Smooth muscle cell (in vitro differentiated cells): ENCODE measurements at regions not wholly inside any gene's neighbourhood (a gene's known extent, or its start where the extent isn't known, plus 50 kb on each side); places are given as distances from the start of the nearest gene placed in this dataset.
A peak's percentile ranks its signal among the peaks of the same experiment; 100 is the strongest.

Source experiments
- DNase-seq: peaks from one replicate; lab custom pipeline; 2025; ENCODE audit not compliant: unreplicated experiment; lab: John Stamatoyannopoulos, UW
- H2AFZ ChIP-seq: fragments of 200-600 bp; sonication (generic); 2 replicates; pipeline ENCODE4 v1.6.0; 2016; ENCODE audit warnings: antibody characterized with exemption, low read depth, mild to moderate bottlenecking
- H3F3A ChIP-seq: fragments of 200-600 bp; sonication (generic); 2 replicates; pipeline ENCODE4 v1.6.0; 2017; ENCODE audit warnings: antibody characterized with exemption, low read depth
- H3K27ac ChIP-seq: fragments of 200-600 bp; sonication (generic); 2 replicates; pipeline ENCODE4 v1.5.1; 2016; ENCODE audit warnings: low read depth, mild to moderate bottlenecking
- H3K27me3 ChIP-seq: fragments of 200-600 bp; sonication (generic); 2 replicates; pipeline ENCODE4 v1.6.1; 2016; ENCODE audit warnings: low read depth, mild to moderate bottlenecking
- H3K36me3 ChIP-seq: fragments of 200-600 bp; sonication (generic); 2 replicates; pipeline ENCODE4 v1.5.1; 2016; ENCODE audit warnings: low read depth
- H3K4me1 ChIP-seq: fragments of 200-600 bp; sonication (generic); 2 replicates; pipeline ENCODE4 v1.5.1; 2016; ENCODE audit warnings: low read depth
- H3K4me2 ChIP-seq: fragments of 200-600 bp; sonication (generic); 2 replicates; pipeline ENCODE4 v1.6.0; 2016; ENCODE audit warnings: mild to moderate bottlenecking
- H3K4me3 ChIP-seq: fragments of 200-600 bp; sonication (generic); 2 replicates; pipeline ENCODE4 v1.5.1; 2016; ENCODE audit warnings: mild to moderate bottlenecking
- H3K79me2 ChIP-seq: fragments of 200-600 bp; sonication (generic); 2 replicates; pipeline ENCODE4 v1.6.0; 2016; ENCODE audit warnings: low read depth, mild to moderate bottlenecking
- H3K9ac ChIP-seq: fragments of 200-600 bp; sonication (generic); 2 replicates; pipeline ENCODE4 v1.6.0; 2016; ENCODE audit warnings: low read depth
- H3K9me3 ChIP-seq: fragments of 200-600 bp; sonication (generic); replicated peaks from 2 replicates; pipeline ENCODE4 v1.5.1; 2016; ENCODE audit warnings: low read depth
- H4K20me1 ChIP-seq: fragments of 200-600 bp; sonication (generic); 2 replicates; pipeline ENCODE4 v1.6.0; 2016; ENCODE audit warnings: low read depth
- CTCF ChIP-seq: fragments of 200-600 bp; sonication (generic); IDR thresholded peaks from 2 replicates; pipeline ENCODE4 v1.5.1; 2017; ENCODE audit warnings: borderline replicate concordance, mild to moderate bottlenecking, antibody characterized with exemption; ENCODE audit not compliant: insufficient read depth, poor library complexity, severe bottlenecking
- WGBS: methylation state at CpG from one replicate; pipeline ENCODE4 v1.1.7; 2016; ENCODE audit warnings: low lambda C conversion rate; 5-methylcytosine and 5-hydroxymethylcytosine counted together

- Histone ChIP-seq H3K79me2 (no peaks in the 10 kb centered on the region), H3K4me3 (no peak overlapping the region), H3K4me1 (peaks cover 17% of the 10 kb centered on the region), H3K27ac (peak overlapping the region; percentile 68), H2AFZ (peak overlapping the region; percentile 58), H3K36me3 (no peaks in the 10 kb centered on the region), H4K20me1 (no peaks in the 10 kb centered on the region), H3K9ac (peak overlapping the region; percentile 23), H3K27me3 (no peaks in the 10 kb centered on the region), H3K9me3 (no peaks in the 10 kb centered on the region), H3K4me2 (peak overlapping the region; percentile 56), H3F3A (peaks cover 13% of the 10 kb centered on the region)
- DNase-seq: no peak
- TF ChIP-seq CTCF: no peak
- WGBS: 65% methylated on average over 5 of the region's 5 CpGs
These were observed 178.3 kb downstream of the DEPDC1B start for GRCh38 chr5:60521376-60522291.

GRCh38 chr5:60520451-60521227, 179.3 kb downstream of the DEPDC1B start:
- peak overlapping the region; percentile 68 for H3K27ac ChIP-seq
- H3F3A ChIP-seq: peaks cover 13% of the 10 kb centered on the region
- H3K27me3 ChIP-seq: no peaks in the 10 kb centered on the region
- peak overlapping the region; percentile 56 for H3K4me2 ChIP-seq
- DNase-seq: no peak
- no peak for TF ChIP-seq CTCF
- H2AFZ ChIP-seq: no peak overlapping the region
- no peak overlapping the region for H3K4me3 ChIP-seq
- H3K9me3 ChIP-seq: no peaks in the 10 kb centered on the region
- no peaks in the 10 kb centered on the region for H4K20me1 ChIP-seq
- peaks cover 17% of the 10 kb centered on the region for H3K4me1 ChIP-seq
- no peaks in the 10 kb centered on the region for H3K36me3 ChIP-seq
- no peaks in the 10 kb centered on the region for H3K79me2 ChIP-seq
- H3K9ac ChIP-seq: no peak overlapping the region
- 61% methylated on average over 6 of the region's 6 CpGs for WGBS

GRCh38 chr5:60519372-60519771, 180.6 kb downstream of the DEPDC1B start:
- DNase-seq: no peak
- H3K27me3 ChIP-seq: no peaks in the 10 kb centered on the region
- H3K27ac ChIP-seq: no peak overlapping the region
- no peak overlapping the region for H3K4me2 ChIP-seq
- WGBS: 81% methylated on average over 1 of the region's 1 CpG
- no peak overlapping the region for H3K4me3 ChIP-seq
- no peaks in the 10 kb centered on the region for H3K79me2 ChIP-seq
- peaks cover 17% of the 10 kb centered on the region for H3K4me1 ChIP-seq
- H3K36me3 ChIP-seq: no peaks in the 10 kb centered on the region
- no peak overlapping the region for H2AFZ ChIP-seq
- peaks cover 13% of the 10 kb centered on the region for H3F3A ChIP-seq
- no peak for TF ChIP-seq CTCF
- H3K9me3 ChIP-seq: no peaks in the 10 kb centered on the region
- H4K20me1 ChIP-seq: no peaks in the 10 kb centered on the region
- no peak overlapping the region for H3K9ac ChIP-seq
